Caki2 (cell line): ENCODE measurements at regions not wholly inside any gene's neighbourhood (a gene's known extent, or its start where the extent isn't known, plus 50 kb on each side); places are given as distances from the start of the nearest gene placed in this dataset.

Experiments
- DNase-seq: peaks from one replicate; pipeline ENCODE4 v3.0.0-alpha.2; 2015; ENCODE audit warnings: low read depth
- in situ Hi-C: cut with HindIII; loops from 2 replicates; pipeline ENCODE4 v1.10.0; 2016; ENCODE audit warnings: low sequenced_read_pairs, low pct_unique_long_range_greater_than_20kb, mixed read lengths

DNA sequence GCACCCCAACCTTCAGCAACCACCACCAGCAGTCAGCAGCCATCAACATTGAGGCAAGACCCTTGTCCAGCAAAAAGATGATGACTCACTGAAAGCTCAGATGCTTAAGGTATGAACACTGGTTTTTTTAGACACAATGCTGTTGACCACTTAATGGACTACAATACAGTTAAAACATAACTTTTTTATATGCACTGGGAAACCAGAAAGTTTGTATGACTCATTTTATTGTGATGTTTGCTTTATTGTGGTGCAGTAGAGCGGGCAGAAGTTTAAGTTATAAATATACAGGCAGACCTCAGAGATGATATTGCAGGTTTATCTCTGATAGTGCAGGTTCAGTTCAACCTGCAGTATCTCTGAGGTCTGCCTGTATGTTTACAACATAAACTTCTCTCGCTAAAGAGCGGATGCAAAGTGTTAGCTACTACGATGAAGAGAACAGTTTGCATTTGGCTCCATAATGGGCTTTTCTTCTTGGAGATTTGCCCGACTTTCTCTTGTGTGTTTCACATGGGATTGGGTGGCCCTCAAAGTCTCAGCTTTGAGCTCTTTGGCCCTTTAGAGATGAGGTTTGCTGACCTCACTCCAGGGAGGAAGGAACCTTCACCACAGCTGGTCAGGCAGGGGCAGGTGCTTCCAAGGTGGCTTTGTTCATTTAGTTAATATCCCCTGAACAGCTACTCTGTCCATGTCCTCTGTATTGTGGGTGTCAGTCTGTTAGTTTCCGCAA, 84.4 kb upstream of the SHH start:
- in situ Hi-C loops = no loop called here
- peak; percentile 78 for DNase-seq

DNA sequence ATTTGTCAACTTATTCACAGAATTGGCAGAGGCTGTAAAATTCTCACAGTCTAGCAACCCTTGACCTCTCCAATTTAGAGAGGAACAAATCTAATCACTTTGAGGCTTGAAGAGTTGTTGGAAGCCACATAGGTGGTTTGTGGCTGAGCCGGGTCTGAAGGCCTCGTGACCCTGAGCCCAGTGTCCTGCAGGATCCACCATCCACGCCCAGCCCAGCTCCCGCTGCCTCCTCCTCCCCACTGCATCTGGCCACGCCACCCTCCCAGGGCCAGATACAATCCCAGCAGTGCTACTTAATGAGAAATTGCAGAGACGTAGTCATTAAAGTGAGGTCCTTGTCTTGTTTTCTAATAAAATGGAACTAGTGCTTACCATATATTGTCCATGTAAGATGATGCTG, 81.4 kb upstream of the SHH start:
- no peak for DNase-seq
- in situ Hi-C loops = no loop called here

DNA sequence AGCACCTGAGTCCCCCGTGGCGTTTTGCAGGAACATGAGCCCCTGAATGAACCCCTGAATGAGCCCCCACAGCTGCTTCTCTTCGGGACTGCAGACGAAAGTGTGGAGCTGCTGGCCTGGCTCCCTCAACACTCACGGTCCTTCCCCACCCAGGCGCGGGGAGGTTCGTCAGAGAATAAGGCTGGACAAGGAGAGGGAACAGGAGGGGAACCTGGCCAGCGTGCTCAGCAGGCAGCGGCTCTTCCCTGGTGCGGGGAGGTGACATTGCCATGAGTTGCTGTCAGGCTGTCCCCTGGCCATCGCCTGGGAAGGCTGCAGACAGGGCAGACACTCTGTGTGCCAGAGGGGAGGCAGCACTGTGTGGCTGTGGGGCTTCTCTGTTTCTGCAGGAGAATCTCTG, 80.9 kb upstream of the SHH start:
- in situ Hi-C loops = no loop called here
- no peak for DNase-seq

DNA sequence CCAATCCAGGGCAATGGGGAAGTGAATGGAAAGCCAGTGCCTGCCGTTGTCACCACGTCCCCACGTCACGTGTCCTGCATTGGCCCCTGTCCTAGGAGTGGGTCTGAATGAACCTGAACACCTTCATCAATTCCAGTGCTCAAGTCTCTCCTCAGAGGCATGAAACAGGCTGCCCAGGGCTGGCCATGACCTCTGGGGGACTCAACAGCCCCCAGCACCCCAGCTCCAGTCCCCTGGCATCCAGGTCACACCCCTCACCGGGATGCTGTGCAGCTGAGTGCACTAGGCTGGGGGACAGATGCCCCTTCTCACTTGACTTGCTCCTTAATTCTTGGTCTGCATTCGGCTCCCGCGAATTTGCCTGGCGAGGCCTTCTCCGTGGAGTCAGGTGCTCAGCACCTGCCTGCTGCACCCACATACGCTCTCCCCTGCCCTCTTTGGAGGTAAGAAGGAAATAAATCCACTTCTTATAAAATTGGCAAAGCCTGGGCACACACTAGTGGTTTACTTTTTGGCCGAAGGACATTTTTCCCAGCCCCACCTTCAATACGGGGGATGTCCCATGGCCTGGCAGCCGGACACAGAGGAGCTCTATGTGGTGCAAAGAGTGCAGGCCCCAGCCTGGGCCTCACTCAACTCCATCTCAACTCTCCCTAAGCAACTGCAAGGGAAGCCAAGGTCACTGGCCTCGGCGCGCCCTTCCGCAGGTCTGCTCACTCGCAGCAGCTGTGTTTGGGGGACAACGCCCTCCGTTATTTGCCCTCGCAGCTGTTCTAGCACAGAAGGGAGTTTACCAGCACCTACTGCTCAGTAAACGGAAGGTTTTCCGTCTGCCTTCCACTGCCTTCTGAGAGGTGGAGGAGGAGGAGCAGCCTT, 77.6 kb upstream of the SHH start:
- no peak for DNase-seq
- in situ Hi-C loops = no loop called here

DNA sequence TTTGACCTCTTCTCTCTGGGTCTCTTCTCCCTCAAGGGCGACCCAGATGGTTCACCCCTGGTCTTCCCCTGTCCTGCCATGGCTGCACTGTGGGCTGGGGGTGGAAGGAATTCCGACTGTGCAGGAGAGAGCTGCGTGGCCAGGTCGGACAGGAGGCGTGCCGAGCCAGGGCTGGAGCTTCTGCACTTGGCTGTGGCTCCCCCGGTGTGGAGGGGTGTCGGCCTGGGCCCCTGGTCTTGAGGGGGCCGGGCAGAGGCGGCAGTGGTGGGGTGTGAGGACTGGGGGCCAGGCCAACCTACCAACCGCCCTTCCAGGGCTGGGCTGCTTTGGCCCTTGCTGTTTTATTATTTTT, 74.9 kb upstream of the SHH start:
- no peak for DNase-seq
- in situ Hi-C loops = no loop called here

DNA sequence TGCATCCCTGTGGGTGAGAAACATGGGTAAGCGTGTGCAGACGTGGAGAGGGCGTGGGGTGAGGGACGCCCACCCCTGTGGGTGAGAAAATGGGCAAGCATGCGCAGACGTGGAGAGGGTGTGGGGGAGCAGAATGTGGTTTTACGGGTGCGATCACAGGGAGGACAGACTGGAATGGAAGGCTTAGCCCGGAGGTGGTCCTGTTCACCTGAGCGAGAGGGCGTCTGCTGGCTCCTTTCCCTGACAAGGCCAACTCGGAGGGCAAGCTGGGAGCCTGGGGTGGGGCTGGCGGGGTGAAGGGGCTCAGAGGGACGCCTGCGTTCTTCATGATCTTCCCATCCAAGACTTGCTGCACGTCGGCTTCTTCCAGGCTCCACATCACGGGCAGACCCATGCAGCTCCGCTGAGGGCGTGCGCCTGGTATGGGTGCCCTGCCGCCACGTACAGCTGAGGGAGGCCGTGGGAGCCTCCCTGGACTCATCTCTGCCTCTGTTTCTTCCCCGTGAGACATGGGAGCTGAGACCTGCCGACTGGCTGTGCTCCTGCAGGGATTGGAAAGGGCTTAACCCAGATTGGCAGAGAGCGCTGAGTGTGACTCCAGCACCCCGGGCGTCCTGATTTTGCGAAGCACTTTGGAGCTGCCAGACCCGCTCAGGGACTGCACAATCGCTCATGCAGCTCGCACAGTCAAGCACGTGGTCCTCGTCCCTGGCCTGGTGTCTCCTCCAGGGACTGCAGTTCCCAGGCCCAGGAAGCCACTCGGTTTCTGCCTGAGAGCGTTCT, 74.3 kb upstream of the SHH start:
- in situ Hi-C loops = no loop called here
- no peak for DNase-seq

DNA sequence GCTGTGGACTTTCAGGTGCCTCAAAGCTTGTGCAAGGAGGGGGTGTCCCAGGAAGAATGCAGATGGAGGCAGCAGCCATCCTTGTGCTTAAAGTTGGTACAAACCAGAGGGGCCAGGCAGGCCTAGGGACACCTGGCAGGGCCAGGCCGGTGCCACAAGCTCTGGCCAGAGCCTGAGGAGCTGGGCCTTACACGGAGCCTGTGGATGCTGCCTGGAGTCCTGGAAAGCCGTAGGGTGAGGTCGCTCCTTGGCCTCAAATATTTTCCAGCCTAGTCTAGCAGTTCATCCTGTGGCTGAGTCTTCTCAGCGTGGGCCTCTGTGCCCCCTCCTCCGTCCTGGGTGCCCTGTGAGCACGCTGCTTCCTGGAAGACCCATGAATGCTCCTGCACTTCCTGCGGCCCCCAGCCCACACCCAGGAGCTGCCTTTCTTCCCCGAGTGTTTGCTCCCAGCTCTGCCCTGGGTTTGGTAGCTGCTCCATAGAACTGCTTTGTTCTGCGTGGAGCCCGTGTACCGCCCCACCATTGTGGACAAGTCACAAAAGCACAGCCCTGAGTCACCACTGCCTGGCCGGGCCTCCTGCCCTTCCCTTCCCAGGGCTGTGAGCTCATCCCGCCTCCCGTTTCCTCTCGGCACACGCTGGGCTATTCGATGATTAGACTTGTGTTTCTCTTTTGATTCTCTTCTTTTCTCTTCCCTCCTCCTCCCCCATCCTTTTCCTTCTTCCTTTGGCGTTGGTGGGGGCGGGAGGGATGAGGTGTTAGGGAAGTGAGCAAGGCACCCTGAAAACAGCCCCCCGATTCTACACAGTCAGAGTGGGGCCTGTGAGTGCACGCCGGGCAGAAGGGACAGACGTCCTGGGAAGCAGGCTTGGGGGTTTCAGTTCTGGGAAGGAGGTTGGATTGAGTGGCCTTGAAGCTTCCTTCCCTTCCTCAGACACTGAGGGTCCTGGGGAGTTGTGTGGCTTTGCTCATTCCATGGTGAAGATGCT, 73.2 kb upstream of the SHH start:
- in situ Hi-C loops = no loop called here
- no peak for DNase-seq

DNA sequence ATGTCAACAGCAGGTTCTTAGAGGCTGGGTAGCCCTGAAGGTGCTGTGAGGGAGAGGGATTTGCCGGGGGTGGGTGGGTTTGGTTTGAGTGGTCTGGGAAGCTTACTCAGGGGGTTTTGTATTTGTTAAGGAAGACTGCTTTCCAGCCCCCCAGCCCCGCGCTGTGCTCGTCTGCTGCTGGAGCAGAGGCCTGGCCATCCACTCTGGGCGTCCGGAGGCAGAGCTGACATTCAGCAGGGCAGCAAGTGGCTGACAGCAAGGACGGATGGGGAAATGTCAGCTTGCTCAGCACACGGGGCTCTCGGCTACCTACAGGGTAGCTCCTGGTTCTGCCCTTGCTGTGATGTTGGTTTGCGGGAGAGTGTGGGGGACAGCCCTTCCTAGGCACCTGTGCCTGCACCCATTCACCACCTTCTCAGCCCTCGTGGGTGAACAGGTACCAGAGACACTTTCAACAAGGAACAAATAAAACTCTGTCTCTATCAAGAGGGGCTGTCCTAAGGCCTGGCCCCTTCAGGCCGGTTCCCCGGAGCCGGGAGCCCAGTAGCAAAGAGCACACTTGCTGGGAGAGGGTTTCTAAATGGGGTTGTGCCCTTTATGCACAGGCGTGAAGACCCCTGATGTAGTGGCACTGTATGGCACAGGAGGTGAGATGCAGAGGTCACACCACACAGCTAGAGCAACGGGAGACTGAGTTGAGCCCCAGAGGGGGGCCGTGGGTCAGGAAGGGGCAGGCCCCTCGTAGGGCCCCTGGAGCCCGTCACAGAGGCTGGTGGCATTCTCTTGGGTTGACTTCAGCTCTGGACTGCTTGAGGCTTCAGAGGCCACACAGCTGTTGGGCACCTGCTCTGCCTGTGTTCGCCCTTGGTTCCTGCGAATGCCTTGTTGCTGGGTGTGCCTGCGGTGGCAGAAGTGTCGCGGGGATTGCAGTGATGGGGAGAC, 72.2 kb upstream of the SHH start:
- DNase-seq = no peak
- in situ Hi-C loops = no loop called here

DNA sequence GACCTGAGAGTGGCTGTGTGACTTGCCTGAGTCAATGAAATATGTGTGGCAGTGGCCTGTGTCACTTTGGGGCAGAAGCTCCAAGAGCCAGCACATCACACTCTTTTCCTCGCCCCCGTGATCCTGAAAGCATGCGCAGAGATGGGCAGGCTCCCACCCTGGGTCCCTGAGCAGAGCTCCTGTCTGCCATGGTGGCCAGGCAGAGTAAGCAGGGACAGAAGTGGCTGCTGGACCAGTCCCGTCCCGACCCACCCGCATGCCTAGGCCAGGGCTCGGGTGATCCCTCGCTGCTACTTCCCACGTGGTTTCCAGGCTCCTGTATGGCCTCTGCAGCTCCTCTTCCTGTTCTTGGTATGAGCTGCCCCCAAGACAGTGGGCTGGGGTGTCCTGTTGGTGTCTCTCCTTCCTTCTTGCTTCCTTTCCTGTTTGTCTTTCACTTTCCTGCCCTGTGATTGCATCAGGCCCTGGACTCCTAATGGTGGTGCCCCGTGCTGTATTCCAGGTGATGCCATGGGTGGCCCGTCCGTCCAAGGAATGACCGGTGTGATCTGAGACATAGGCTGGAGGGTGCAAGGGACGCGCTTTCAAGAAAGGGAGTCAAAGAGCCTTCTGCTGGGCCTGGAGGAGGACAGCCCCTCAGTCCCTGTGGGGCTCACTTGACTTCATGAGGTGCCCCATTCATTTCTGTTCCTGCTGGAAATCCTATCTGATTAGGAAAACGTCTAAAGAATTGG, 71.4 kb upstream of the SHH start:
- in situ Hi-C loops = no loop called here

DNA sequence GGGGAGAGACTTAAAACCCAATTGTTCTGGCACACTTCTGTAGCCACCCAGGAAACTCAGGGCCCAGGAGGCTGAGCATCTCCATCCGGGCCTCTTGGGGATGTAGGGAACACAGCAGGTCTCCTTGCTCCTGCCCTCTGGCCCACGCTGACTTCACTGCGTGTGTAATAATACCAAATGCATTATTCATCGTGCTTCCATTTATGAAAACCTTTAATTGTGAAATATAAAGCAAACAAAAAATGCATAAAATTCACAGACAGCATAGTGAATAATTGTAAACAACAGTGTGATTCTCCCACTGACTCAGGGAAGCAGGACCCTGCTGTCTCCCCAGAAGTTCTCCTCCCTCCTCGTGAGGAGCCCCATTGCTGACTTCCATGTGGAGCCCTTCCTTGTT, 70.3 kb upstream of the SHH start:
- no peak for DNase-seq
- in situ Hi-C loops = no loop called here

More for the DNA sequence above, 71.4 kb upstream of the SHH start:
- no peak for DNase-seq

DNA sequence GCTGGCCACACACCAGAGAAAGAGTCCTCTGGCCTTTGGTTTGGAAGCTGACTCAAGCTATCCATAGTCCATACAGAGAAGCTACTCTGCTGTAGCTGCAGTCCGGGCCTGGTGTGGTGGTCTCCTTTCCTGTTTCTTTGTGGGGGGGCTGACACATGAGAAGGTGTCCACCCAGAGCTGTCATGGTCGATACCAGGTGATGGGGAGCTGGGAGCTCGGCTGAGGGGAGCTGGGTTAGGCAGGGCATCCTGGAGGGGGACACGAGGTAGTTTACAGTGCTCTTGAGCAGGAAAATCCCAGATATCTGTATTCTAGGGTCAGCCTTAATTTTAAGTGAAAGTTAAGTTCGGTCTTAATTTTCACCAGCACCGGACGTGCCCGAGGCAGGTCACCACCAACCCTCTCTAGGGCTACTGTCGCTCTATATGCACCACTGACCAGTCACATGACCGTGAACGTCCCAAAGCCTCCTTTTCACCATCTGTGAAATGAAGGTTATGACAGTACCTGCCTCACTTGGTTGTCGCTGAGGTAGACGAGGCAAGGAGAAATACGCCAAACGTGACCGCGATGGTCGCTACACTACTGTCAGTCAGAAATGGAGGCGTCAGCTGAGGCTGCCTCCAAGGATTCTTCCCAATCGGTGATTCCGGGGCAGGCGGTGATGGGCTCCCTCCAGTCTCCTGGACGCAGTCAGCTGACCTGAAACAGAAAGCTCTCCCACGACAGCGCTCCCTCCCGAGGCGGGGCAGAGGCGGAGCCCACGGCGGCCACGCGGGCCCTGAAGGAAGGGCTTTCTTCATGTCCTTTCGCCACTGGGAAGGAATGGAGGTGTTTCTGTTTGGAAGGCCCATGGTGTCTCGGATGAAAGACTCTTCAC, 69.4 kb upstream of the SHH start:
- in situ Hi-C loops = no loop called here
- DNase-seq = no peak

DNA sequence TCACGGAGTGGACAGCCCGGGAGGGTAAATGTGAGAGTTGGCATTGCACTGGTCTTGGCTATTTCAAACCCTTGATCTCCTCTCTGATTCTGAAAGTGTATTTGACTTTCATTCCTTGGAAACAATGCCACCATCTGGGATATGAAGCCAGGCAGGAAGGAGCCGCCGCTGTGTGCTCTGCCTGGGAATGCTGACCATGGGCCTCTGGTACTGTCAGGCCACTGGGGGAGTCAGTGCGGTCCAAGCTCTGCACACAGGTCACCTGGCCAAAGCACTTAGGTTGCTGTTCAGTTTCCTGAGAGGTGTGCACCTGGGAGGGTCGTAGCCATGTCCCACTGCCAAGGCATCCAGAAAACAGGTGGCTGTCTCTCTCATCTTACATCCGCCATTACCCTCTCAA, 68.5 kb upstream of the SHH start:
- no peak for DNase-seq
- in situ Hi-C loops = no loop called here

DNA sequence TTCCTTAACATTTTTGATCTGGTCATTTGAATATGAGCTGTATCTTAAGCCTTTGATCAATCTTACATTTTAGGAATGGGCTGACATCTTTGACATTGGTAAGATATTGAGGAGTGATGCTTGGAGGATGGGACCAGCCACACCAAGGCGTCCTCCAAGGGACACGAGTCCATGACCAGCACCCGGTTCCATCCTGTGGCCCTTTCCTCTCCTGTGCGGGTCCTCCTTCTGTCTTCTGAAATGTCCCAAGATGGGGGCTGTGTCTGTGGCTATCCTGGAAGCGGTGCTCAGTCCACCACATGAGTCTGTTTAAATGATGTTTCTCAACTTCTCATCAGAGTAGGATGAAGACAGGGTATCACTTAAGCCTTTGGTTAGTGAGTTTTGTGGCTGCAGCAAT, 67.3 kb upstream of the SHH start:
- no peak for DNase-seq
- in situ Hi-C loops = no loop called here

DNA sequence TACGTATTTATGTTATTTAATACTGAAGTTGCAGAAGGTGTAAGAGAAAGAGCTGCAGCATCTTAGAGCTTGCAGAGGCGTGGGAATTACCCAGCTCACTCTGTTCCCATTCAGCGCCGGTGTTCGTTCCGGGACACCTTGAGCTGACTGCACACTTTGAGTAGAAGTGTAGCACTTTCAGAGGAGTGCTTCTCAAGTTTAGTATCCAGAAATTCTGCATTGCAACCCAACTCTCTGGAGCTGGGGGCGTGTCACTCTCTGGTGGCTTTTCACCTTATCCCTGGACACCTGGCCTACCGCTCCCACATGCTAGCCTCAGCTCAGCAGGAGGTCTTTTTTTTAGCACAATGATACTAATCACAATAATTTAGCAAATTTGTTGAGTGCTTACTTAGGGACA, 66.4 kb upstream of the SHH start:
- DNase-seq = no peak
- in situ Hi-C loops = no loop called here

DNA sequence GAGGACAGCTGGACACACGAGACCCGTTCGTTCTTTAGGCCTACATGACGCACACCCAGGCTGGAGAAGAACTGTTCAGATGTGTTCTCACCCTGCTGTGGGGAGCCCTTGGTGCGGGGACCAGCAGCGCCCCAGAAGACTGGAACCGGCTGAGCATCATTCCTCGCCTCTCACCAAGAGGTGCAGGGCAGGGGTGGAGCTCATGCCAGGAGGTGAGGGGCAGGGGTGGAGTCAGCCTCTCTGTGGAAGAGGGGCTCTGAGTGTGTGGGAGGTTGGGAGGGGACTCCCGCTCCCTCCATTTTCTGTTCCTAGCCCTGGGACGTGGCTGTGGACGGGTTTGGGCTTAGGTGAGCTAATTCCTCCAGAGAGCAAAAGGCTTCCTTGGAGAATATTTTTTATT, 66.0 kb upstream of the SHH start:
- in situ Hi-C loops = no loop called here
- DNase-seq = no peak

DNA sequence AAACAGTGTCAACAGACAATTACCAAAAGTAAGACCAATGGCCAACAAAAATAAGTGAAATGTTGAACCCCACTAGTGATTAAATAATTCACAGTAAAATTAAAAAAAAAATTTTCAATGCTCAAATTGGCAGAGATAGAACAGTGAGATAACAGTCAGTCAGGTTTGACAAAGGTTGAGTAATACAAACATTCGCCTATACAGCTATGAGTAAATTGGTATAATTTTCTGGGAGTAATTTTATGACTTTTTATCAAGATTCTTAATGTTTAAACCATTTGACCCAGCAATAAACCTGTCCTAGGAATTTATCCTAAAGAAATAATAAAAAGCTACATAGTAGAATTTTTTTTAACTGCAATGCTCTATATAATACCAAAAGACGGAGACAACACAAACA, 64.9 kb upstream of the SHH start:
- no peak for DNase-seq
- in situ Hi-C loops = no loop called here
